ENCODE measurements at regions not wholly inside any gene's neighbourhood (a gene's known extent, or its start where the extent isn't known, plus 50 kb on each side); places are given as distances from the start of the nearest gene placed in this dataset.

DNA sequence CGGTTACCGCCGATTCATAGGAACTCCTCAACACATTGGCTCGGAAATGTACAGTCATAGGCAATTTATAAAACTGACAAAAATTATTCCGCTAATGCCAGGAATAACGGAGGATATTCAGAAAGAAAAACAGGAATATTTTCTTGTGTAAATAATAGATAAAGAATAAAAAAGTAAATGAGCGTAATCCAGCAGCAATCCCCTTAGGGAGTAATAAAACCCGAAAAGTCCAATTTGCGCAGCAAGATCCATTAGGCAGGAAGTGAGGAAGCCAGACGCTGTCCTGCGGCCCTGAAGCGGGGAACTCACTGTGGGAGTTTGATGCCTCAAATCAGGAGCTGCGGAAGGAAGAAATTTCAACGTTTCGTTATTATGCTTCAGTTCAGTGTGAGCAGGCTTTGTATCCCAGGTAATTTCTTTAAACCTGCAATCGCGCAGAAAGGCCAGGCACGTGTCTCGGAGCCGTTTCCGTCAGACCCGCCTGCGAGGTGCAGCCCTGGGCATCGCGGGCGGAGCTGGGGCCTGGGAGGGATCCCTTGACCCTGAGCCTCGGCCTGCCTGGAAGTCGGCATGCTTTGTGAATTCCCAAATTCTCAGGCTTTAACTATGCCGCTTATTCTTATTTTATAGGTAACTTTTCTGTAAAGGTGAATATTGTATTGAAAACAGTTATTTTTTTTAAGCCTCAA lies 180.9 kb upstream of the ALKAL2 start (continued):
- TF ChIP-seq NANOG (IDR thresholded peaks at IDR 0.05; ENCODE audit: insufficient read depth, low read depth, low read length, poor library complexity, severe bottlenecking): no peak
- TF ChIP-seq SP2 (IDR thresholded peaks at IDR 0.05; ENCODE audit: low read length): no peak
- no peak for TF ChIP-seq CBX5 (IDR thresholded peaks at IDR 0.05; ENCODE audit: low read depth, low read length)
- no peak for TF ChIP-seq SIN3A (conservative IDR thresholded peaks at IDR 0.05 in 1 of 2, IDR thresholded peaks at IDR 0.05 in 1 of 2; ENCODE audit: low read depth in 1 of 2, low read length in 2 of 2)
- no peak for TF ChIP-seq RFX5 (IDR thresholded peaks at IDR 0.05; ENCODE audit: borderline replicate concordance, low read depth, low read length)
- TF ChIP-seq BCL11A (IDR thresholded peaks at IDR 0.05; ENCODE audit: low read depth in 2 of 2, low read length in 2 of 2): no peak
- TF ChIP-seq SUZ12 (IDR thresholded peaks at IDR 0.05; ENCODE audit: low read length): 0 out of 2 replicates have a peak, but pooled peaks have one; percentile 5
- no peak for TF ChIP-seq KDM1A (IDR thresholded peaks at IDR 0.05; ENCODE audit: borderline replicate concordance, low read length)
- TF ChIP-seq TAF7 (optimal IDR thresholded peaks at IDR 0.05; ENCODE audit: borderline replicate concordance, low read depth, low read length): no peak
- TF ChIP-seq HDAC6 (IDR thresholded peaks at IDR 0.05; ENCODE audit: low read depth, low read length): no peak
- no peak for TF ChIP-seq MAFK (IDR thresholded peaks at IDR 0.05; ENCODE audit: low read depth, low read length)
- TF ChIP-seq, protein P1, sequence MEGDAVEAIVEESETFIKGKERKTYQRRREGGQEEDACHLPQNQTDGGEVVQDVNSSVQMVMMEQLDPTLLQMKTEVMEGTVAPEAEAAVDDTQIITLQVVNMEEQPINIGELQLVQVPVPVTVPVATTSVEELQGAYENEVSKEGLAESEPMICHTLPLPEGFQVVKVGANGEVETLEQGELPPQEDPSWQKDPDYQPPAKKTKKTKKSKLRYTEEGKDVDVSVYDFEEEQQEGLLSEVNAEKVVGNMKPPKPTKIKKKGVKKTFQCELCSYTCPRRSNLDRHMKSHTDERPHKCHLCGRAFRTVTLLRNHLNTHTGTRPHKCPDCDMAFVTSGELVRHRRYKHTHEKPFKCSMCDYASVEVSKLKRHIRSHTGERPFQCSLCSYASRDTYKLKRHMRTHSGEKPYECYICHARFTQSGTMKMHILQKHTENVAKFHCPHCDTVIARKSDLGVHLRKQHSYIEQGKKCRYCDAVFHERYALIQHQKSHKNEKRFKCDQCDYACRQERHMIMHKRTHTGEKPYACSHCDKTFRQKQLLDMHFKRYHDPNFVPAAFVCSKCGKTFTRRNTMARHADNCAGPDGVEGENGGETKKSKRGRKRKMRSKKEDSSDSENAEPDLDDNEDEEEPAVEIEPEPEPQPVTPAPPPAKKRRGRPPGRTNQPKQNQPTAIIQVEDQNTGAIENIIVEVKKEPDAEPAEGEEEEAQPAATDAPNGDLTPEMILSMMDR (IDR thresholded peaks at IDR 0.05; ENCODE audit: control extremely low read depth in 1 of 3, insufficient read depth in 1 of 3, low read depth in 1 of 3, low read length in 3 of 3): no peak
